Neural cell (in vitro differentiated cells): ENCODE measurements at regions not wholly inside any gene's neighbourhood (a gene's known extent, or its start where the extent isn't known, plus 50 kb on each side); places are given as distances from the start of the nearest gene placed in this dataset.

ENCODE experiments used
- H2AFZ ChIP-seq: fragments of 200-600, 300-800 bp; sonication (generic), shearing (Covaris generic); 2 replicates; pipeline ENCODE4 v1.6.0; 2014; ENCODE audit warnings: low read depth, mild to moderate bottlenecking, antibody characterized with exemption, low read length, moderate library complexity
- H3F3A ChIP-seq: fragments of 200-600 bp; shearing (Covaris generic); 2 replicates; pipeline ENCODE4 v1.6.1; 2016; ENCODE audit warnings: mild to moderate bottlenecking, moderate library complexity, mixed read lengths, antibody characterized with exemption, low read length; ENCODE audit not compliant: insufficient read depth, poor library complexity, severe bottlenecking
- H3K27ac ChIP-seq: fragments of 200-600, 300-800 bp; sonication (generic), shearing (Covaris generic); 2 replicates; pipeline ENCODE4 v1.5.1; 2014; ENCODE audit warnings: mild to moderate bottlenecking, low read length, moderate library complexity
- H3K27me3 ChIP-seq: fragments of 300-800, 200-600 bp; sonication (generic), shearing (Covaris generic); 2 replicates; pipeline ENCODE4 v1.6.0; 2014; ENCODE audit warnings: mild to moderate bottlenecking, low read depth, low read length, moderate library complexity; ENCODE audit not compliant: insufficient read depth
- H3K36me3 ChIP-seq: fragments of 300-800, 200-600 bp; sonication (generic), shearing (Covaris generic); 2 replicates; pipeline ENCODE4 v1.5.1; 2014; ENCODE audit warnings: mild to moderate bottlenecking, antibody characterized with exemption, low read length, moderate library complexity; ENCODE audit not compliant: insufficient read depth
- H3K4me2 ChIP-seq: fragments of 300-800, 200-600 bp; sonication (generic), shearing (Covaris generic); 2 replicates; pipeline ENCODE4 v1.6.0; 2014; ENCODE audit warnings: mild to moderate bottlenecking, low read length
- H3K4me3 ChIP-seq: fragments of 300-800, 200-600 bp; sonication (generic), shearing (Covaris generic); 2 replicates; pipeline ENCODE4 v1.5.1; 2014; ENCODE audit warnings: mild to moderate bottlenecking, low read length, moderate library complexity
- H3K79me2 ChIP-seq: fragments of 200-600 bp; shearing (Covaris generic); replicated peaks from 2 replicates; pipeline ENCODE4 v1.6.0; 2014; ENCODE audit warnings: mild to moderate bottlenecking, low read length, moderate library complexity; ENCODE audit not compliant: insufficient read depth
- H3K9ac ChIP-seq: fragments of 300-800, 200-600 bp; sonication (generic), shearing (Covaris generic); 2 replicates; pipeline ENCODE4 v1.6.1; 2016; ENCODE audit warnings: mild to moderate bottlenecking, low read length, mixed read lengths
- H3K9me2 ChIP-seq: fragments of 200-600 bp; shearing (Covaris generic); 2 replicates; pipeline ENCODE4 v1.6.1; 2016; ENCODE audit warnings: mild to moderate bottlenecking, low read length, mixed read lengths; ENCODE audit not compliant: insufficient read depth
- H3K9me3 ChIP-seq: fragments of 200-600, 300-800 bp; sonication (generic), shearing (Covaris generic); 2 replicates; pipeline ENCODE4 v1.6.1; 2016; ENCODE audit warnings: mild to moderate bottlenecking, mixed run types, low read length, moderate library complexity, mixed read lengths
- H4K20me1 ChIP-seq: fragments of 200-600 bp; shearing (Covaris generic); 2 replicates; pipeline ENCODE4 v1.6.1; 2016; ENCODE audit warnings: mild to moderate bottlenecking, mixed run types; ENCODE audit not compliant: insufficient read depth
- CTCF ChIP-seq: fragments of 450-650 bp; IDR thresholded peaks from 2 replicates; pipeline ENCODE4 v1.5.1; 2014; ENCODE audit warnings: antibody characterized with exemption, mild to moderate bottlenecking, moderate library complexity; ENCODE audit not compliant: poor library complexity, severe bottlenecking
- EP300 ChIP-seq: fragments of 450-650 bp; conservative IDR thresholded peaks from 2 replicates; pipeline ENCODE4 v1.6.1; 2014; ENCODE audit warnings: antibody characterized with exemption, mild to moderate bottlenecking, moderate library complexity; ENCODE audit not compliant: poor library complexity, severe bottlenecking
- EZH2 ChIP-seq: fragments of 200-600, 300-800 bp; shearing (Covaris generic), sonication (generic); IDR thresholded peaks from 2 replicates; pipeline ENCODE4 v1.6.1; 2014; ENCODE audit warnings: antibody characterized with exemption, low read length, borderline replicate concordance, mild to moderate bottlenecking; ENCODE audit not compliant: insufficient read depth, poor library complexity, severe bottlenecking
- MXI1 ChIP-seq: fragments of 450-650 bp; conservative IDR thresholded peaks from 2 replicates; pipeline ENCODE4 v1.6.1; 2014; ENCODE audit warnings: antibody characterized with exemption, mild to moderate bottlenecking; ENCODE audit not compliant: poor library complexity, severe bottlenecking
- POLR2AphosphoS5 ChIP-seq: IDR thresholded peaks from 2 replicates; pipeline ENCODE4 v1.6.1; 2012
- RAD21 ChIP-seq: fragments of 450-650 bp; conservative IDR thresholded peaks from 2 replicates; pipeline ENCODE4 v1.6.1; 2014; ENCODE audit warnings: antibody characterized with exemption, mild to moderate bottlenecking, moderate library complexity
- SMC3 ChIP-seq: fragments of 450-650 bp; conservative IDR thresholded peaks from 2 replicates; pipeline ENCODE4 v1.6.1; 2014; ENCODE audit warnings: antibody characterized with exemption, mild to moderate bottlenecking, moderate library complexity; ENCODE audit not compliant: poor library complexity
- TAF1 ChIP-seq: IDR thresholded peaks from 2 replicates; pipeline ENCODE4 v1.6.1; 2012; ENCODE audit warnings: low read depth
- TF ChIP-seq, protein P1 (sequence below): IDR thresholded peaks from 2 replicates; pipeline ENCODE4 v1.6.1; 2012; ENCODE audit warnings: borderline replicate concordance

- Histone ChIP-seq H3K27me3 (no peaks in the 10 kb centered on the region), H3F3A (no peaks in the 10 kb centered on the region), H3K27ac (no peak overlapping the region), H4K20me1 (no peaks in the 10 kb centered on the region), H3K4me3 (no peak overlapping the region), H3K9me2 (no peaks in the 10 kb centered on the region), H3K9me3 (no peaks in the 10 kb centered on the region), H3K9ac (no peak overlapping the region), H3K4me2 (no peak overlapping the region), H3K79me2 (no peaks in the 10 kb centered on the region), H3K36me3 (no peaks in the 10 kb centered on the region), H2AFZ (no peak overlapping the region)
- TF ChIP-seq SMC3 (no peak), EP300 (no peak), TAF1 (no peak), POLR2AphosphoS5 (no peak)
These were observed 337.0 kb downstream of the PTEN start for GRCh38 chr10:88200312-88201032.

DNA sequence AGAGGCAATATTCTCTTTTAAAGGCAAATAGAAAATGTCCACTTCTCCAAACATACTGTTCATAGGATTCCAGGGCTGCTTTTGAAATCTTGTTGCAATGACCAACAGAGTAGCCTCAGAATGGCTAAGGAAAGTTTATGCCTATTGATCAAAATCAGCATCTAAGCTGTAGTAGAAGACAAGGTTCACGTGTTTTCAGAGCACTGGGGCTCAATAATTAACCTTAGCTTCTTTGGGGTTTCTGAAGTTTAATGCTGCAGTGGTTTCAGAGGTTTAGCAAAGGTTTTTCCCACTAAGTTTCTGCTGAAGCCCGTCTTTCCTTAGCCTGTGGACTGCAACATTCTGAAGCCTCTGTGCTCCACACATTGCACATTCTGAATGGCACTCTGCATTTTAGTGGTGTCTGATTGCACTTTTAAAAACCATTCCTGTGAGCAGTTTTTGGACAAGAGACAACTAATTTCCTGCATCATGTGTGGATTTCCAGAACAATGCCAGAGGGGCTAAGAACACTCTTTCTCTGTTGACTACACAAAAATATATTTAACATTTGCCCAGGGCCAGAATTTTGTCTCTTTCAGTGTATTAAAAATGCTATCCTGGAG, 342.5 kb downstream of the PTEN start:
- Histone ChIP-seq H3K4me3 (no peak overlapping the region), H3K4me2 (no peak overlapping the region), H3K36me3 (no peaks in the 10 kb centered on the region), H3K9me3 (no peaks in the 10 kb centered on the region), H3K9me2 (no peaks in the 10 kb centered on the region), H3F3A (no peaks in the 10 kb centered on the region), H3K79me2 (no peaks in the 10 kb centered on the region), H3K9ac (no peak overlapping the region), H3K27ac (no peak overlapping the region), H3K27me3 (no peaks in the 10 kb centered on the region), H4K20me1 (no peaks in the 10 kb centered on the region), H2AFZ (no peak overlapping the region)
- TF ChIP-seq, protein P1, sequence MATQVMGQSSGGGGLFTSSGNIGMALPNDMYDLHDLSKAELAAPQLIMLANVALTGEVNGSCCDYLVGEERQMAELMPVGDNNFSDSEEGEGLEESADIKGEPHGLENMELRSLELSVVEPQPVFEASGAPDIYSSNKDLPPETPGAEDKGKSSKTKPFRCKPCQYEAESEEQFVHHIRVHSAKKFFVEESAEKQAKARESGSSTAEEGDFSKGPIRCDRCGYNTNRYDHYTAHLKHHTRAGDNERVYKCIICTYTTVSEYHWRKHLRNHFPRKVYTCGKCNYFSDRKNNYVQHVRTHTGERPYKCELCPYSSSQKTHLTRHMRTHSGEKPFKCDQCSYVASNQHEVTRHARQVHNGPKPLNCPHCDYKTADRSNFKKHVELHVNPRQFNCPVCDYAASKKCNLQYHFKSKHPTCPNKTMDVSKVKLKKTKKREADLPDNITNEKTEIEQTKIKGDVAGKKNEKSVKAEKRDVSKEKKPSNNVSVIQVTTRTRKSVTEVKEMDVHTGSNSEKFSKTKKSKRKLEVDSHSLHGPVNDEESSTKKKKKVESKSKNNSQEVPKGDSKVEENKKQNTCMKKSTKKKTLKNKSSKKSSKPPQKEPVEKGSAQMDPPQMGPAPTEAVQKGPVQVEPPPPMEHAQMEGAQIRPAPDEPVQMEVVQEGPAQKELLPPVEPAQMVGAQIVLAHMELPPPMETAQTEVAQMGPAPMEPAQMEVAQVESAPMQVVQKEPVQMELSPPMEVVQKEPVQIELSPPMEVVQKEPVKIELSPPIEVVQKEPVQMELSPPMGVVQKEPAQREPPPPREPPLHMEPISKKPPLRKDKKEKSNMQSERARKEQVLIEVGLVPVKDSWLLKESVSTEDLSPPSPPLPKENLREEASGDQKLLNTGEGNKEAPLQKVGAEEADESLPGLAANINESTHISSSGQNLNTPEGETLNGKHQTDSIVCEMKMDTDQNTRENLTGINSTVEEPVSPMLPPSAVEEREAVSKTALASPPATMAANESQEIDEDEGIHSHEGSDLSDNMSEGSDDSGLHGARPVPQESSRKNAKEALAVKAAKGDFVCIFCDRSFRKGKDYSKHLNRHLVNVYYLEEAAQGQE, result no peak
- TF ChIP-seq POLR2AphosphoS5, result no peak
- no peak for TF ChIP-seq RAD21
- no peak for TF ChIP-seq SMC3
- TF ChIP-seq MXI1, result no peak

DNA sequence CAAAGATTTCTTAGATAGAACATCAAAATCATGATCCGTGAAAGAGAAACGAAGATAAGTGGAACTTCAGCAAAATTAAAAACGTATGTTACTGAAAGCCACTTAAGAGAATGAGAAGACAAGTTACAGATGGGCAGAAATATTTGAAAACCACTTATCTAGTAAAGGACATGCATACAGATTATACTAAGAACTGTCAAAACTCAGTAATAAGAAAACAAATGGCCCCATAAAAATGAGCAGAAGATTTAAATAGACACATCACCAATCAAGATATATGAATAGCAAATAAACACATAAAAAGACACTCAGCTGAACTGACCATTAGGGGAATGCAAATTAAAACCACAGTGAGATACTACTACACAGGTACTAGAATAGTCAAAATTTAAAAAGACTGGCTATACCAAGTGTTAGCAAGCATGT, 343.7 kb downstream of the PTEN start:
- no peaks in the 10 kb centered on the region for H3K27me3 ChIP-seq
- H3K36me3 ChIP-seq, result no peaks in the 10 kb centered on the region
- H3K9ac ChIP-seq, result no peak overlapping the region
- no peaks in the 10 kb centered on the region for H4K20me1 ChIP-seq
- TF ChIP-seq MXI1 (no peak), POLR2AphosphoS5 (no peak), RAD21 (no peak), CTCF (no peak), EP300 (no peak), TAF1 (no peak), EZH2 (no peak)
- TF ChIP-seq, protein P1, result no peak
- H2AFZ ChIP-seq, result no peak overlapping the region
- H3K27ac ChIP-seq, result no peak overlapping the region
- no peaks in the 10 kb centered on the region for H3K79me2 ChIP-seq
- H3K9me2 ChIP-seq, result no peaks in the 10 kb centered on the region
- H3K9me3 ChIP-seq, result no peaks in the 10 kb centered on the region
- no peaks in the 10 kb centered on the region for H3F3A ChIP-seq
- H3K4me3 ChIP-seq, result no peak overlapping the region
- H3K4me2 ChIP-seq, result no peak overlapping the region
